Vagina (tissue), 2 donors: ENCODE measurements at regions not wholly inside any gene's neighbourhood (a gene's known extent, or its start where the extent isn't known, plus 50 kb on each side); places are given as distances from the start of the nearest gene placed in this dataset.

ENCODE experiments used
- POLR2A ChIP-seq, 2 donors: fragments of 450-650 bp; IDR thresholded peaks; one replicate each; pipeline ENCODE4 v1.6.1; 2017; ENCODE audit warnings: antibody characterized with exemption in 2 of 2, mild to moderate bottlenecking in 2 of 2, moderate library complexity in 2 of 2
- TF ChIP-seq, protein P1 (sequence below), 3 experiments: fragments of 450-650 bp in 2 of 3; fragments of 200-600 bp in 1 of 3; sonication (generic) in 1 of 3; IDR thresholded peaks; one replicate each; pipeline ENCODE4 v1.5.1; 2017 to 2019; ENCODE audit warnings: antibody characterized with exemption in 3 of 3, mild to moderate bottlenecking in 2 of 3, moderate library complexity in 2 of 3

DNA sequence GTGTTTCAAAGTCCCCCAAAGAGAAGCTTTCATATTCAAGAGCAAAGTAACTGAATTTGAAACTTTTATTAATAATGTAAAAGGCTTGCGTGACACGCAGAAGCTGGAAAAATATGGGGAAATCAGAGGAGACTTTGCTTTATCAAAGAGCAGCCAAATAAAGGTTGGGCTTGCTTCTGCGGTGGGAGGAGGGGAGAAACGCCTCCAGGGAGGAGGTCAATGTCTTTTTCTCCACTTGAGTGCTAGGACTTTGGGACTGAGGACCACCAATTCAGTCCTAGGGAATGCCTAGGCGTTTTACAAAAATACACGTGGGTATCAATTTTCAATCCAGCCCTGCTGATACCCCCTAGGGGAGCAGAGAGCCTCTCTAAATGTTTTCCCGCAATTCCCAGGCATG lies 60.9 kb upstream of the FZD10 start:
- TF ChIP-seq, protein P1, sequence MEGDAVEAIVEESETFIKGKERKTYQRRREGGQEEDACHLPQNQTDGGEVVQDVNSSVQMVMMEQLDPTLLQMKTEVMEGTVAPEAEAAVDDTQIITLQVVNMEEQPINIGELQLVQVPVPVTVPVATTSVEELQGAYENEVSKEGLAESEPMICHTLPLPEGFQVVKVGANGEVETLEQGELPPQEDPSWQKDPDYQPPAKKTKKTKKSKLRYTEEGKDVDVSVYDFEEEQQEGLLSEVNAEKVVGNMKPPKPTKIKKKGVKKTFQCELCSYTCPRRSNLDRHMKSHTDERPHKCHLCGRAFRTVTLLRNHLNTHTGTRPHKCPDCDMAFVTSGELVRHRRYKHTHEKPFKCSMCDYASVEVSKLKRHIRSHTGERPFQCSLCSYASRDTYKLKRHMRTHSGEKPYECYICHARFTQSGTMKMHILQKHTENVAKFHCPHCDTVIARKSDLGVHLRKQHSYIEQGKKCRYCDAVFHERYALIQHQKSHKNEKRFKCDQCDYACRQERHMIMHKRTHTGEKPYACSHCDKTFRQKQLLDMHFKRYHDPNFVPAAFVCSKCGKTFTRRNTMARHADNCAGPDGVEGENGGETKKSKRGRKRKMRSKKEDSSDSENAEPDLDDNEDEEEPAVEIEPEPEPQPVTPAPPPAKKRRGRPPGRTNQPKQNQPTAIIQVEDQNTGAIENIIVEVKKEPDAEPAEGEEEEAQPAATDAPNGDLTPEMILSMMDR (IDR thresholded peaks at IDR 0.05), result no peak
- no peak for TF ChIP-seq POLR2A (IDR thresholded peaks at IDR 0.05)
